ENCODE measurements at regions not wholly inside any gene's neighbourhood (a gene's known extent, or its start where the extent isn't known, plus 50 kb on each side); places are given as distances from the start of the nearest gene placed in this dataset.
"Not testable (repeated sequence)": the region's sequence is repeated elsewhere in the genome, so short reads cannot be mapped to it uniquely, and the experiment has no call there.

DNA sequence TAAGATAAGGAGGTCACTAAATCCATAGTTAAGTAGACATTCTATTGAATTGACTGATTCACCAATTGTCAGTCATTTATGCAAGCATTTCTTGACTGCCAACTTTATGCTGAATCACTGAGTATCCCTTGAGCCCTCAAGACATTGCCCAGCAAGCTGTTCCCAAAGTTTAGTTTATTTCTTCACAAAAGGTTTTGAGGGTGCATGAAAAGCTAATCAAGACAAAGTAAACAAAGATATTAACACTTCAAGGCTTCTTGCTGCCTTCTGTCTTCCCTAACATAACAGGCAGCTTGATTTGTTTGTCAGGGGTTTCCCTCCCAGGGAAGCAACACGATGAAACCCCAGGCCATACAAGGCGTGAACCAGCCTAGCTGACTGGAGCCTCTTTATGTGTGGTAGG lies 374.4 kb downstream of the SPRY2 start:
- DNase-seq: no peak

DNA sequence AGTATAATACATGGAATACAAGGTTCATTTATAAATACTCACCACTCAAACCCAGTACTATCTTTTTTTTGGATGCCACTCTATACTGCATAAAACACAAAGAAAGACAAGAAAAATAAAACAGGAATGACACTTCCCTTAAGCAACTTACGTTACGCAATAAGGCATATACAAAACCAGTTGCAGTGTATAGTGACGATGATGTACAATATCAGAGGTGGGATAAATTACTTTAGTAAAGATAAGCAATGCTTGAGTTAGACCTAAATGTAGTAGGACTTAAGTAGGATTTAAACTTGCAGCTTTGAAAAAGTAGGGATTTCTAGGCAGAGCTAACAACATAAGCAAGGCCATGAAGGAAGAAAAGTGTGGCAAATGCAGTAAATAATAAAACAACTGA lies 374.9 kb downstream of the SPRY2 start:
- DNase-seq: no peak

DNA sequence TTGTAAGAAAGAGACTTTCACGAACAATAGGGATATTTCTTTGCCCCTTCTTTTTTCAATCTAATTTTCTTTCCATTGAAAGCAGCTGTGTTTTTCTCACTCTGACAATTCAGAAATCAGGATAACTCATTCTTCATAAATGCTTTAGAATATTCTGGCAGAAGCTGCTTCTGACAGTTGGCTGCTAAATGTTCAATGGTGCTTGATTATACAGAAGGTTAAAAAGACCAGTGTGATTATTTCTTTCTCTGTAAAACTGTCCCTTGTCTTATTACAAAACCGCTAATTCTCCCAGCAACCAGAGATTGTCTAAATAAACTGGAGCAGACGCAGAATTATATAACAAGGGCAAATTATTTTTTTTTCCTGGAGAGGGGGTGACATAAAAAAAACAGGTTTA lies 394.4 kb downstream of the SPRY2 start:
- no peak for DNase-seq

DNA sequence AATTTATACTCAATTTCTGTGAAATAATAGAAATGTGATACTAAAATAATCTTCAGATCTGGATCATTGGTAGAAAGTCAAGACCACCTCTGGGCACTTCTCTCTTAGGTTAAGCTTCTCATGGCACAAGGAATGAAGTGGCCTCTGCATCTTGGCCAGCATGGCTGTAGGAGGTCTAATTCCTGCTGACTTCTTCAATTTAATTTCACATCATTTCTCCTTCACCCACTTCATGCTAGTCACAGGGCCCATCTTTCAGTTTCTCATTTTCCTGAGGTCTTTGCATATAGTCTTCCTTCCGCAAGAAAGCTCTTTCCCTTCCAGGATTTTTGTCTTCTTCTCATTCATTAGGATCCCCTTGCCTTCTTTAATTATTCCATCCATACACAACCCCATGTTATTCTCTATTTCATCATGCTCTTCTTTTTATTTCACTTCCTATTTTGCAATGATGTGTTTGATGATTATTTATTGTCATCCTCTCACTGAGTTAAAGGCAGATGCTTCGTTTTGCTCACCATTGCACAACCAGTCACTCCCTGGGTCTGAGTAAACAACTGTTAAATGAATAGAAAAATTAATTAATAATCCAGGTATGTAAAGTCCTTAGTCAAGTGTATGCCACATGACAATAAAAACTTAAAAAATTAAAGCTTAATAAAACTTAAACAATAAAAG lies 397.4 kb downstream of the SPRY2 start:
- DNase-seq: no peak

DNA sequence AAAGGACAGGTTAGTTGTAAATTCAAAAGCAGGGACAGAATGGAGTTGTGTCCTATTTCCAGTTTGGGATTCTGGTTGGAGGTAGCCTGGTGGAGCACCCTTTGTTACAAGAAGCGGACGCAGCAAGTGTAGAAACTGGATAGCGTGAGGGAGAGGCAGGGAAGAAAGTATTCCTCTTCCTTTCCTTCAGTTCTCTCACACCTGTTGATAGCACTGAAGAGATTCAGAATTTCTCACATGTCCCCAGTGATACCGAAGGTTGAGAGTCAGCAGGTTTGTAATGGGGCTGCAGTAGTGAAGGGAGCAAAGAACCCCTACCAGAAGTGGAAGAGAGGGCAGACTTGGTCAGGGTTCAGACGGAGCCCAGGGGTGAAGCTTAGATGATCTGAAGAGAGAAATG lies 399.2 kb downstream of the SPRY2 start:
- DNase-seq: no peak

DNA sequence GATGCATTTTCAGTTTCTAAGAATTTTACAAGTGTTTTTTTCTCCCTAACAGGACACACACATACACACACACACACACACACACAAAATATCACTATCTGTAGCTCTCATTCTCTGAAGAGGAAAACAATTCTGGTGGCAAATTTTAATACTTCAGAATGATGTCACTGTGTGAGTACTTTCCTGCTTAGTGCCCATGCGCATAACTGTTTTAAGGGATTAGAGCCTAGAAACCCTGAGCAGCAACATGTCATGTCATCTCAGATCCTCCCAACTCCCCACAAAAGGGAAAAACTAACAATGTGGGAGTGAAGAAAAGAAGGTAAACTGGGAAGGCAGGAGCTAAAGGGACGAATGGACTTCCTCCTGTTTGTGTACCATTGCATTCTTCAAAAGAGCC lies 401.2 kb downstream of the SPRY2 start:
- no peak for DNase-seq

DNA sequence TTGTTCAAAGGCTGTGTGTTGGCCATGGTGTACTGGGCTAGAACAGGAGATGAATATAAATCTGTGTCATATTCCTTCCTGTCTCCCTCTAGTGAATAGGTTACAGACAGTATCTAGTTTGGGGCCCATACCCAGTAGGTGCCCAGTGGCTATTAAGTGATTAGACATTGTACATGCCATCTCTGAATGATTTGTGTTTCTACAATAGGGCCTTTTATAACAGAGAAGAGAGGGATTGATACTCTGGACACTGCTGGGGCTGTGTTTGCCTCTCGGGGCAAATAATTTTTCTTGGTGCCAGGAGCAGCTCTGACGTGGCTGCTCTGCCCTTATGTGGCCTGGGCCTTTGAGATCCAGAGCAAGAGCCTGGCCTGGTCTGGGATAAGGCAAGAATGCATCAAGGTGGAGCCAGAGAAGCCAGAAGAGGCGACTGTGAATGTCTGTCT lies 403.1 kb downstream of the SPRY2 start:
- no peak for DNase-seq

DNA sequence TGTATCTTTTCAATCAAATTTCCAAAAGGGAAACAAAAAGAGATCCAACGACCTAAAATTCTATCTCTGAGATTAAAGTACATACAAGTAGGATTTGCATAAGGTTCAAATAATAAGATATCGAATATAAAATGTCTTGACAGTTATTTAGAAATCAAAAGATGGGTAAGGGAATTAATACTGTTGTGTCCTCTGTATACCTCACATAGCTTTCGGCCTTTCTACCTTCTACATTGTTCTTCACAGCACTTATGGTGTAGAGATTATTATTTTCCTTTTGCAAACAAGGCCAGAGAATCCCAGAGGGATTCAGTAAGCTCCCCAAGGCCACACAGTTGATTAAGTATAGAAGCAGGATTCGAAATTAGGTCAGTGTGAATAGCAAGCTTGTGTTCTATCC lies 403.6 kb downstream of the SPRY2 start:
- no peak for DNase-seq

DNA sequence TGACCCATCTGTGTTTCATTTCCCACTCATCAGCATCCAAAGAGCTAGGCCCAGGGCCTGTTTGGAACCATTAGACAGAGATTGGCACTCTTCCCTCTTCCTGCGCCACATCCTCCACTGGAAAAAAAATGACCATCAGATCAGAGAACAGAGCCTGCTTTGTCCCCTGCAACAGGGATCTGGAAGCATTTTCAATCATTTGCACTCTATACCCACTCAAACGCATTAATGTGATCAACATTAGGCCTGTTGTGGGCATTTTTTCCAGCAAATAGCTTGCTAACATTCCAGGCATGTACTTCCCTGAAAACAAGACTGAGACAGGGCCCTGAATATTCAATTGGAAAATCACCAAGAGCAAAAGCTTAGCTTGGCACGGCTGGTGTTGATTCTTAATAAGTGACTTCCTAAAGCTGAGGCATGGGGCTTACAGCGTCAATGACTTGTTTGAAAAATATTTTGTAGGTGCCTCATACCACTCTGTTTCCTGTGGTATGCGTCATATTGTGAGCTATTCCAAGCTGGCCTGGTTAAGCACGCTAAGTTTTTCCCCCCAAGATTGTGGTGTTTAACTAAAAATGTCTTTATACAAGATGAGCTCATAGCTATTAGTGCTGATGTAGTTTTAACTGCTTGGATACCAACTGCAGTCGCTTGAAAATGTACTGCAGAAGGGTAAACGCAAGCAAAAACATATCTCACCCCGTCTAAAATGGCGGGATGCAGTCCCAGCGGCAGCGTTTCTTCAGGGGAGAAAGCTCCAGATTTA lies 404.4 kb downstream of the SPRY2 start:
- no peak for DNase-seq

DNA sequence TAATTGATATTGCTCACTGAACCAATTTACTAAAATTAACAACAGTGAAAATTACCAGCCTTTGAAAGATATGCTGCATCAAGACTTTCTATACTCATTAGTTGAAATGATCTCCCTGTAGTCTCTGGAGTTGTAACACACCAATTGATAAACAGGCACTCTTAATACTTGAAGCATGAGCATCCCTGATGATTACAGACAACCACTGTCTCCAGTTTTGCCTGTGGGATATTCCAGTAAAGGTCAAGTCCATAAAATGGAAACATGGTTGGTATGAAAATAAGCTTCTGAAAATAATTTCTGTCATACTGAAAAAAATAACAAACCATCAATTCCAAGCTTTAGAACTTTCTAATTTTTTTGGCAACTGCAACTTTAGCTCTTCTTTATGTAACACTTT lies 405.8 kb downstream of the SPRY2 start:
- DNase-seq: no peak

DNA sequence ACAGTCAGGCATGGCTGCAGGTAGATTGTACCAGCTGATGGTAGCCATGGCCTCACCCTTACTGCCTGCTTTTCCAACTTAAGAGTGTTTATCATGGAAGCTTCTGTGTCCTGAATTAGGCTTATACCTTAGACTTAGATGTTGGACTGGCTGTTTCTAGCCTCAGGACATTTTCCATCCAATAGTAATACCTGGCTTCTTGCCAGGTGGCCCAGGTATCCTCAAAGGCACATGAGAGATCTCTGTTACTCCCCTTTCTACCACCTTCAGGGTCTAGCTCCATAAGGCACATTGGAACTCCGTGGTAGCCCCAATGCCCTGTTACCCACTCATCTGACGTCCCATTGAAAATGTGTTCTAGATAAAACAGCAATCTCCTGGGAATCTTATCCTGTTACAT lies 407.5 kb downstream of the SPRY2 start:
- DNase-seq: no peak

DNA sequence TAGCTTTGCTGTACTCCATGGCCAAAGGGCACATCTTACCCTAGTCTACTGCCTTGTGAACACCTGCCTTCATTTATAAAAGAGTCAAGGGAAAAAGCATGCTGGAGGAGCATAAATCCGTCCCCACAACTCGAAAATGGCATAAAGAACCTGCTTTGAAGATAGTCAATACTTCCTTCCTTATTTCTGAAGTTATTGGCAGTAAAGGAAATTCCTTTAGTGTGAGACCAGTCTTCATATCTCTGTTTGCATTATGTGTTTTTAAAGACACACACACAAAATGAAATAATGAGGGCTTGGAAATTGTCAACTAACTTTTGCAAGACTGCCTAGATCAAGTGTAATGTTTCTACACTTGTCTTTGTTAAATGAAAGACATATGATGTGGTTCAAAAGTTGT lies 408.4 kb downstream of the SPRY2 start:
- no peak for DNase-seq

DNA sequence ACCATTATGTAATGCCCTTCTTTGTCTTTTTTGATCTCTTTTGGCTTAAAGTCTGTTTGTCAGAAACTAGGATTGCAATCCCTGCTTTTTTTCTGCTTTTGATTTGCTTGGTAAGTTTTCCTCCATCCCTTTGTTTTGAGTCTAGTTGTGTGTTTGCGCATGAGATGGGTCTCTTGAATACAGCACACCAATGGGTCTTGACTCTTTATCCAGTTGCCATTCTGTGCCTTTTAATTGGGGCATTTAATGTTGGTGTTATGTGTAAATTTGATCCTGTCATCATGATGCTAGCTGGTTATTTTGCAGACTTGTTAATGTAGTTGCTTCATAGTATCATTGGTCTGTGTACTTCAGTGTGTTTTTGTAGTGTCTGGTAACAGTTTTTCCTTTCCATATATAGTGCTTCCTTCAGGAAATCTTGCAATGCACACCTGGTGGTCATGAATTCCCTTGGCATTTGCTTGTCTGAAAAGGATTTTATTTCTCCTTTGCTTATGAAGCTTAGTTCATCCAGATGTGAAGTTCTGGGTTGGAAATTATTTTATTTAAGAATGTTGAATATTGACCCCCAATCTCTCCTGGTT lies 416.9 kb downstream of the SPRY2 start:
- not testable (repeated sequence) for DNase-seq

DNA sequence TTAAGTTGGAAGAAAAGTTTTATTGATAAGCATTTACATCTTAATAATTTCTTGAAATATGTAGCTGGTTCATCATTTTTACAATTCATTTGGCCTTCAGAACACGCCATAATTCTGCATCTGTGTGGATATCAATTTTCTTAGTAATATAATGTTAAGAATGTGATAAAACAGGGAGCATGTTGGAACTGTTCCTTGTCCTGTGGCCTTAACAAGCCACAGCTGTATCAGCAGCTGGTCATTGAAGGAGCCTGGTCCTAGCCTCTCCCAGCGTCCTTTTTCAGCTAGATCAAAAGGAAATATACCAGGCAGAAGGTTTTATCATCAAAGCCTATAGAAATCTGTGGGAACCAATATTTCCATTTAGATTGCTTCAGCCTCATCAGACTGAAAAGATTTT lies 421.8 kb downstream of the SPRY2 start:
- DNase-seq: no peak

DNA sequence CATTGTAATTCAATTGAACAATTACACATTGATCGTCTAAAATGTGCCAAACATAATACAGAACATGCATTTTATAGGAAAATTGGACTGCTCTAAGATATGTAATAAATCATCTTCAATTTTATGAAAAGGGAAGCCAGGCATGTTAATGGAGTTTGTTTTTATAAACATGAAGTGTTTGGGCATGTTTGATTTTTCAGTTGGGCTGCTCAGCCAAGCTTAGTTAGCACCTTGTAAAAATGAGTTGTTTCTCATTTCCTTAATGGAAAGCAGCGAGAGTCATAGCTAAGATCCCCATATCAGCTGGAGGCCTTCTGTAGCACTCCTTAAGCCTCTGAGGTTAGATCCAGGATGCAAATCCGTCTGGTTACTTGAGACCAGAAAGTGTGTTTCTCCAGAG lies 422.3 kb downstream of the SPRY2 start:
- no peak for DNase-seq

DNA sequence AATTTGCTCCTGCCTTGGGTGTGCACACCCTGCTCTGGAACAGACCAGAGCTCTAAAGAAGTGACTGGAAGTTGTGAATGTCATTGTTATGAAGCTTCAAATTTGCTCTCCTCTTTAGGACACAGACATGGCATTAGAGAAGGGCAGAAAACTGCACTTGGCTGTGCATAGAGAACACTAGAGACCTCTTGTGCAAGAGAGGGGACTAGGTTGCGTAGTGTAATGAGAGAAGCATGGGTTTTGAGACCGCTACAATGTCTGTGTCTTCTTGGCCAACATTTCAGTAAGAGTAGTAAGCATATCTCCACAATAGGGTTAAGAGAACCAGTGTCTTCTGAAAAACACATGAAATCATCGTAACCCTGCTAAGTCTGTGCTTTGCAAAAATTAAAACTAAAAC lies 423.3 kb downstream of the SPRY2 start:
- DNase-seq: no peak

DNA sequence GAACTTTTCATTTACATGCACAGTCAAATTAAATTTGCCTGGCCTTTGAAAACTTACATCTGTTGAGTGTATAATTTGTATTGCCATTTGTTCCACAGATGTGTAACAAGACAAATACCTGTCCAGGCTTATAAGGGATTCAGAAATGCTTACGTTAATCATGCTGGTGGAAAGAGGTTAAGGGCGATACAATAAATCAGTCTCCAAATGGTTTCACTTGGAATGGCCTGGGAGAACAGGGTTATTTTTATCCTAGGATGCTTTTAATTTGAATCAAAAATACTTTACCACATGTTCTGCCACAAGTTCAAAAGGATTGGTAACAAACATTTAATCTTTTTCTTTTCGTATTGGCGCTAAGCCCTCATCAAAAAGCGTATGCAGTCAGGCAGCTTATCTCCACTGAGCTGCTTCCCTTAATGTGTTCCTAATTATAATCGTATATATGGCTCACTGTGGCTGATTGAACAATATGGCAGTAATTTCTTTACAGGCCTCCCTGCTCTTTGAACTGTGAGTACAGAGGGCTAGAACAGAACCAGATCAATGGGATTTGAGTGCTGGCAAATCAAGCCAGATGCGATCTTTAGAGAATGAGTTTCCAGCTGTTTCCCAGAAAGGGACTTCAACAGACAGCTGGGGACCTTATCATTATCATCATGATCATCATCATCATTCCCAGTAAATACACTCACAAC lies 425.7 kb downstream of the SPRY2 start:
- no peak for DNase-seq

DNA sequence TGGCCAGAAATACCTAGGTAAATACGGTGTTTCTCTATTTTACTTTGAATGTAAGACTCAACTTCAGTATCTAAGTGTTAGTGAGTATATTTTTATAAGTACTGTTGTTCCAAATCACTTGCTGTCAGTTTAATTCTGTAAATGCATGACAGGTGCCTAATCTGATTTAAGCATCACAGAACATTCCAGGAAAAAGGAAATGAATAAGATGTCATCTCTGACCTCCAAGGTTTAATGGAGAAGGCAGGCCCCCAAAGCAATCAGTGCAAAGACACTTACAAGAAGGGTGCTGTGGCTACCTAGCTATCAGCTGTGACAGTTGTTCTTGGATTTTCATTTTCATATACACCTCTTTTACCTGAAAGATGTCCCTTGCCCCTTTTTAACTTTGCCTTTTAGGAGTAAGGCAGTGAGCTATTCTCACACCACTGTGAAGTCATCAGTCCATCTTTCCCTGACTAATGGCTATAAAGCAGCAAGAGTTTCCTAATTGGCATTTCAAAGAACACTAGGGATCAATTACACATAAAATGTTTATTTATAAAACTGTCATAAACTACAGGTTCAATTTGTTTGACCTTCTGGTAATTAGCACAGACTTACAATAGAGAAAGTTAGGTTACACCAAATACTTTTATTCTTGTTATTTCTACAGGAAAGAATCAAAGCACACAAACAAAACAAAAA lies 427.6 kb downstream of the SPRY2 start:
- DNase-seq: no peak

DNA sequence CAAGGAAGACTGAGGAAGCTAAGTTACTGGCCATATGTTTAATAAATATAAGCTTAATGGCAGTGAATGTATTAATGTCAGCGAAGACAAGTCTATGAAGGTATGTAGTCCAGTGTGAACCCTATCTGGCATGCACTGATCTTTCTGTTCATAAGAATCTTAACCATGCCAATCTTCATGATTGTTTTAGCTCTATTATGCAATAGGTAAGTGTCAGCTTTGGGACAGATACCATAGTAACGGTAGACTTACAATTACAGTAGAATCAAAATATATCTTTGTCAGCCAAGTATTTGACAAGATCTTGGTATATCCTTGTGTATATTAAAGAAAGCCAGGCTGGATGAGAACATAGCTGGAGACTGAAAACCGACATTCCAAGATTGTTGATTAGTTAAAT lies 428.5 kb downstream of the SPRY2 start:
- DNase-seq: no peak

DNA sequence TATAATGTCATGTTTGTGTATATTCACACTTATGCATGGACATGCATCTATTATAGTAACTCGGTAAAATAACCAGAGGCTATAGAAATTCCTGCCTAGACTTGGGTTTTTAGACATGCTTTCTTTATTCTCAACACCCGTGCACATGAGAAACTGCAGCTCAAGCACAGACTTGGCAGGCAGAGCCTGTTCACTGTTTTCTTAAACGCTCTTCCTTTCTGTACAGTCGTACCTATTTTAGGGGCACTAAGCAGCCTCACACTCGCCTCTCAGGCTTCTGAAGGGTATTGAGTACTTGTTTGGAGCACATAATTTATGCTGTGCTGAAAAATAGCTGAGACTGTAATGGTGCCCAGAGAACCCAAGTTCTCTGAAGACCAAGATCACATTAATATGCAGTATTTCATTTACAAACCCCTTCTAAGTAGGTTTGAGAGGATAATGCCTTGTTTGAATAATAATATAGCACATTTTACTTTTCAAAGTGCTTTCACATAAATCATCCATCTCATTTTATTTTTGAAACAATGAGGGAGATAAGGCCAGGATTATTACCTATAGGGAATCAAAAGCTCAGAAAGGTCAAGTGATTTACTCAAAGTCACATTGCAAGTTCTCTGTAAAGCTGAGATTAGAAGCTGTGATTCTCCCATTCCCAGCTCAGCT lies 429.9 kb downstream of the SPRY2 start:
- DNase-seq: no peak

DNA sequence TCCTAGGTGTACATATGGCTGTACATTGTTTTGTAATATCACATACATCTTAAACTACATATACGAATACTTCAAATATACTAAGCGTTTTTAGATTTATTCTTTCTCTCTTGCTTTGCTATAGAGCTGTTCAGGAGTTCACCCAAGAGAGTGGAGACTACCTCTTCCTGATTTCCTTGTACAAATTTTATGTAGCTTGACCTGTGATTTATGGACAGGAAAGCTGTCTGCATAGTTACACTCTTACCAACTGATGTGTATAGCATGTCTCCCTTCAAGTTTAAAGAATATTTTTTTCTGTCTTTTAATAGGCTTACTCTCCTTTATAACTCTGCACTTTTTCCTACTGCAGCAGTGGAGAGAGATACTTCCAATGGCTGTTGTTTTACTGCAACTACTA lies 428.7 kb downstream of the NDFIP2 start:
- DNase-seq: no peak

DNA sequence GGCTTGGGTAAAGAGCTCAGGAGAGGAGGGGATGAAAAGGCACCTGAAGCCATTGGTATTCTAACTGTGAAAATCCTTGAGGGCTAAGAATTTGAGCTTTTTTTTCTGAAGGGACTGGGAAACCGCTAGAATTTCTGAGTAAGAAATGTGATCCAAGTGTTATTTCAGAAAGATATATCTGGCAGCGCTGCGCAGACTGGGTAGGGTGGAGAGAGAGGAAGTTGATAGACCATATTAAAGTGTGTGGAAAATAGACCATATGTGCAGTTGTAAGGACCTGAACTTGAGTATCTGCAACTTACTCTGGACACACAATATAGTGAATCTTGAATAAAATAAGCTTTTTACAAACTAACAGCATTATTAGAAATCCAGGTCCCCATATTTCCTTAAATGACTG lies 427.4 kb downstream of the NDFIP2 start:
- DNase-seq: no peak

DNA sequence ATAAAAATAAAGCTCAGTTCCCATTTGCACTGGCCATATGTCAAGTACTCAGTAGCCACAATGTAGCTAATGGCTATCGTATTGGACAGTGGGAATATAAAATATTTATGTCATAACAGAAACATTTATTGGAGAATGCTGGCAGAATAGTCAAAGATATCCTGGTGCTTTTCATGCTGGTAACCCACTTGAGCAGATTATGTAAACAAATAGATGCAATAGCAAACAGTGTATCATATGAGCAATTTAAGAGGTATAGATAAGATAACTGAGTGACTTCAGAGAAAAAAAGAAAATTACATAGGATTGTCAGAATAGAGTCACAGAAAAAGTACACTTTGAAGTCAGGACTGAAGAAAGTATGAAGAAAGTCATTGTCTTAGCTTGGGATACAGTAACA lies 426.6 kb downstream of the NDFIP2 start:
- no peak for DNase-seq
